Loucy (cell line): ENCODE measurements at regions not wholly inside any gene's neighbourhood (a gene's known extent, or its start where the extent isn't known, plus 50 kb on each side); places are given as distances from the start of the nearest gene placed in this dataset.

ENCODE experiments used
- EZH2phosphoT487 ChIP-seq: fragments of 200-600 bp; IDR thresholded peaks from 2 replicates; pipeline ENCODE4 v1.6.1; 2018; ENCODE audit warnings: antibody characterized with exemption, mild to moderate bottlenecking, moderate library complexity, borderline replicate concordance
- TF ChIP-seq, protein P1 (sequence below): fragments of 200-600 bp; sonication (generic); conservative IDR thresholded peaks from 2 replicates; pipeline ENCODE4 v1.5.1; 2014; ENCODE audit warnings: mild to moderate bottlenecking, antibody characterized with exemption, low read length

DNA sequence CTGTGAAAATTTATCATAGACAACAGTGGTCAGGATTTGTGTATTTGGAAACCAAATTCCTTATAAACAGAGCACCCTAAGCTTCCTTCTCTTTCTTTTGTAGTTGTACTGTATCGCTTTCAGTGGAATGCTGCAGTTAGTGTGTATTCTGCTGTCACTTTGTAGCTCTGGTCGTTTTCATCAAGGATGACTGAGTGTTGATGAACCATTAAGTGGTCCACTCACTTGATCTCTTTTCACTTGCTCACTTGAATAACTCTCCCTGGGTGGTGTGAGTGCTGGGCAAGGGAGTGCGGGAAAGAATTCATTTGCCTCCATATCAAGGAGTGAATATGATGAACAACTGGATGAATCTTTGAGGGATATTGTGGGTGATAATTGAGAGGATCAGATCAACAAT is 1225.7 kb upstream of the WWC1 start:
- TF ChIP-seq EZH2phosphoT487 = no peak
- TF ChIP-seq, protein P1, sequence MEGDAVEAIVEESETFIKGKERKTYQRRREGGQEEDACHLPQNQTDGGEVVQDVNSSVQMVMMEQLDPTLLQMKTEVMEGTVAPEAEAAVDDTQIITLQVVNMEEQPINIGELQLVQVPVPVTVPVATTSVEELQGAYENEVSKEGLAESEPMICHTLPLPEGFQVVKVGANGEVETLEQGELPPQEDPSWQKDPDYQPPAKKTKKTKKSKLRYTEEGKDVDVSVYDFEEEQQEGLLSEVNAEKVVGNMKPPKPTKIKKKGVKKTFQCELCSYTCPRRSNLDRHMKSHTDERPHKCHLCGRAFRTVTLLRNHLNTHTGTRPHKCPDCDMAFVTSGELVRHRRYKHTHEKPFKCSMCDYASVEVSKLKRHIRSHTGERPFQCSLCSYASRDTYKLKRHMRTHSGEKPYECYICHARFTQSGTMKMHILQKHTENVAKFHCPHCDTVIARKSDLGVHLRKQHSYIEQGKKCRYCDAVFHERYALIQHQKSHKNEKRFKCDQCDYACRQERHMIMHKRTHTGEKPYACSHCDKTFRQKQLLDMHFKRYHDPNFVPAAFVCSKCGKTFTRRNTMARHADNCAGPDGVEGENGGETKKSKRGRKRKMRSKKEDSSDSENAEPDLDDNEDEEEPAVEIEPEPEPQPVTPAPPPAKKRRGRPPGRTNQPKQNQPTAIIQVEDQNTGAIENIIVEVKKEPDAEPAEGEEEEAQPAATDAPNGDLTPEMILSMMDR = no peak
